ENCODE measurements at regions not wholly inside any gene's neighbourhood (a gene's known extent, or its start where the extent isn't known, plus 50 kb on each side); places are given as distances from the start of the nearest gene placed in this dataset.
"Not testable (repeated sequence)": the region's sequence is repeated elsewhere in the genome, so short reads cannot be mapped to it uniquely, and the experiment has no call there.

DNA sequence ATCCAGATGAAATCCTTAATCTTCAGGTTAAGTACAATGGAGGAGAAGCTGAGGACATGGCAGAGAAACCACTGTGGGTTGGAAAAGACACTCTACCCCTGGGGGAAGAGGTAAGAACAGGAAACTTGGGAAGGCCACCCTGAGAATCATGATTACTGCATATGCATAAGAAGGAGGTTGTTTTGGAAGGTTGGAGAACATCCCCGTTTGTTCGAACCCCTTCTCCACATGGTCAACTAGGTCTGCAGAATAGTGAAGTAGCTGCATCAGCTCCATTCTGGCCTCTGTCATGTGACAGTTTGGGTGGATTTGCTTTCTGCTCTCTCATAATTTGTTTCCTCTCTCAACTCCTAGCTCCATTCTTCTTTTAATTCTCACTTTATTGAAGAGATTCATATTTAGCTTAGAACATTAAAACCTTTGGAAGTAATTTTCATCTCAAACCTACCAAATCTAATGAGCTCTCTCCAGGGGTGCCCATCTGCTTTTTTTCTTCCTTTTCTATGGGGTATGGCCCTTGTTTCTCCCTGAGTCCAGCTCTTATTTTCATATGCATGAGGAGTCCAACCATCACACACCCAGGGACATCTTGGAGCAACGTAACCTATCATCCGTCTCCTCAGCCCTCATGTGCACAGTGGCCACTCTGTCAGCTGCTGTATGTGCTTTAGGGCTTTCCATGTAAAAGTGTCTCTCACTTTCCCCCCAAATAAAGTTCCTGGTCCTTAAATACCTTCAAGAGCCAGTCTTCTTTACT is 820.3 kb downstream of the TMEM121 start:
- Histone ChIP-seq H3K36me3 (ENCODE audit: control insufficient read depth, insufficient read depth, low read length) (no peaks in the 10 kb centered on the region), H3K27ac (ENCODE audit: insufficient read depth, low read depth, low read length, poor library complexity, severe bottlenecking) (no peak overlapping the region), H3K9me3 (ENCODE audit: control insufficient read depth, low read length) (no peaks in the 10 kb centered on the region), H3K4me3 (ENCODE audit: insufficient read depth, low read depth, low read length) (no peak overlapping the region), H3K27me3 (ENCODE audit: control insufficient read depth, insufficient read depth, low read length, poor library complexity, severe bottlenecking) (no peaks in the 10 kb centered on the region), H3K4me1 (ENCODE audit: control insufficient read depth, insufficient read depth, low read length) (no peaks in the 10 kb centered on the region)
- WGBS, 2 experiments: 95 to 96% methylated on average over 4 of the region's 4 CpGs

DNA sequence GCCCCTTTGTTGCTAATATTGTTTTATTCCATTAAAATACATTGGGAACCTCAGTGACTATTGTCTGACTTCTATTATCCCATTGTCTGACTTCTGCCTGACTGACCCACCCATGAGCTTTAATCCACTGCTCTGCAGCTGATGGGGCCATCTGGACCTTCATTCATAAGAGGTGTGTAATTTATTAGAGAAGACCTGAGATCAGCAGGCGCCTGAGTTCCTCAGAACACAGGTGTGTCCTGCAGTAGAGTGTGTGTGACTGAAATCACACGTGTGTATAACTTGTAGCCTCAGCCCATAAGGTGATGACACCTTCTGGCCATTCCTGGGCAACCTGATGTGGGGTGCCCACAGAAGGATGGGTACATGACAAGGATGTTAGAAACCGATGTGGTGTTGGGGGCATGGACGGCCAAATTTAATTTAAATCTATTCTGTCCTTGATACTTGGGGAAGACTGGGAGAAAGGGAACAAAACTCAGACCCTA is 821.0 kb downstream of the TMEM121 start:
- Histone ChIP-seq H3K36me3 (ENCODE audit: control insufficient read depth, insufficient read depth, low read length) (no peaks in the 10 kb centered on the region), H3K27me3 (ENCODE audit: control insufficient read depth, insufficient read depth, low read length, poor library complexity, severe bottlenecking) (no peaks in the 10 kb centered on the region), H3K4me3 (ENCODE audit: insufficient read depth, low read depth, low read length) (no peak overlapping the region), H3K4me1 (ENCODE audit: control insufficient read depth, insufficient read depth, low read length) (no peaks in the 10 kb centered on the region), H3K9me3 (ENCODE audit: control insufficient read depth, low read length) (no peaks in the 10 kb centered on the region), H3K27ac (ENCODE audit: insufficient read depth, low read depth, low read length, poor library complexity, severe bottlenecking) (no peak overlapping the region)
- WGBS, 2 experiments: 55 to 58% methylated on average over 4 of the region's 4 CpGs

DNA sequence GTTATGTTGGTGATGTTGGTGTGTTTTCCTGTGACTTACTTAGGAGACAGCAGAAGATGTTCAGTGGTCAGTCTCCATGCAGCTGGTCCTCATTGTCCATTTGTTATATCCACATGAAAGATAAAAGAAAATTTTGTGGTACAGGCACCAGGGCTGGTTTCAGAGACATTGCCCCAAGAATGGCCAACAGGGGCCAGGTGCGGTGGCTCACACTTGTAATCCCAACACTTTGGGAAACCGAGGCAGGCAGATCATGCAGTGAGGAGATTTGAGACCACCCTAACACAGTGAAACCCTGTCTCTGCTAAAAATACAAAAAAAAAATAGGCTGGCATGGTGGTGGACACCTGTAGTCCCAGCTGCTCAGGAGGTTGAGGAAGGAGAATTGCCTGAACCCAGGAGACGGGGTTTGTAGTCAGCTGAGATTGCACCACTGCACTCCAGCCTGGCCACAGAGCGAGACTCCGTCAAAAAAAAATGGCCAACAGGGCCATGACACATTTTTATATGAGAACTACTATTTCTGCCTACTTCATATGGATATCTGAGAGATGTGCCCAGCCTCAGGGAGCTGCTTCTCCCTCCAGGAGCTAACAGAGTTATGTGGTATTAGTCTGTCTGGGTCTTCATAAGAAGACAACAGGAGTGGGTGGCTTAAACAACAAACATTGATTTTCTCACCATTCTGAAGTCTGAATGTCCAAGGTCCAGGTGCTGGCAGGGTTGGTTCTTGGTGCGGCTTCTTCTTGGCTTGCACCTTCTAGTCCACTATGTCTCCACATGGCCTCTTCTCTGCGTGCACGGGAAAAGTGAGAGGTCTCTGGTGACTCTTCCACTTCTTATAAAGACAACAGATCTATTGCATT is 821.7 kb downstream of the TMEM121 start:
- Histone ChIP-seq H3K4me3 (ENCODE audit: insufficient read depth, low read depth, low read length) (no peak overlapping the region), H3K9me3 (ENCODE audit: control insufficient read depth, low read length) (no peaks in the 10 kb centered on the region), H3K36me3 (ENCODE audit: control insufficient read depth, insufficient read depth, low read length) (no peaks in the 10 kb centered on the region), H3K4me1 (ENCODE audit: control insufficient read depth, insufficient read depth, low read length) (no peaks in the 10 kb centered on the region), H3K27ac (ENCODE audit: insufficient read depth, low read depth, low read length, poor library complexity, severe bottlenecking) (no peak overlapping the region), H3K27me3 (ENCODE audit: control insufficient read depth, insufficient read depth, low read length, poor library complexity, severe bottlenecking) (no peaks in the 10 kb centered on the region)
- 70 to 71% methylated on average over 7 to 8 of the region's 8 CpGs for WGBS, 2 experiments

DNA sequence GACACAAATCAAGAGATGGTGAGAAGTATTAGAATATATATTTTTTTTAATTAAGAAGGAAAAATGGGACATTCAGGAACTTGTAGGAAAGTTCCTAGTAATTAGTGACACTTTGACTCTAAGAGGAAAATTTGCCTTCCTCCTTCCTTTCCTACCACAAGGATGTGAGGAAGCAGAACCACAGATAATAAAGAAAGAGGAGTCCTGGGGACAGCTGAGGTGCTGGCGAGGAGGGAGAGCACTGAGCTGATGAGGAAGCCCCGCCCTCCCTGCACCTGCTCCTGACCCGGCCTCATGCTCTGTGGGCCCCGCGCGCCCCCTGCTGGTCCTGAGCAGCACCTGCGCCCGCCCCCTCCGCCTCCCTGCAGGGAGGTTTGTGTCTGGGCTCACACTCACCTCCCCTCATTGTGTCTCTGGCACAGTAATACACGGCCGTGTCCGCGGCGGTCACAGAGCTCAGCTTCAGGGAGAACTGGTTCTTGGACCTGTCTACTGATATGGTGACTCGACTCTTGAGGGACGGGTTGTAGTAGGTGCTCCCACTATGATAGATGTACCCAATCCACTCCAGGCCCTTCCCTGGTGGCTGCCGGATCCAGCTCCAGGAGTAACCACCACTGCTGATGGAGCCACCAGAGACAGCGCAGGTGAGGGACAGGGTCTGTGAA is 822.6 kb downstream of the TMEM121 start:
- not testable (repeated sequence) for H3K4me3 ChIP-seq (ENCODE audit: insufficient read depth, low read depth, low read length); H3K36me3 ChIP-seq (ENCODE audit: control insufficient read depth, insufficient read depth, low read length); H3K9me3 ChIP-seq (ENCODE audit: control insufficient read depth, low read length); H3K27me3 ChIP-seq (ENCODE audit: control insufficient read depth, insufficient read depth, low read length, poor library complexity, severe bottlenecking); H3K27ac ChIP-seq (ENCODE audit: insufficient read depth, low read depth, low read length, poor library complexity, severe bottlenecking); H3K4me1 ChIP-seq (ENCODE audit: control insufficient read depth, insufficient read depth, low read length)
- WGBS, 2 experiments: 43 to 63% methylated on average over 6 to 7 of the region's 18 CpGs

DNA sequence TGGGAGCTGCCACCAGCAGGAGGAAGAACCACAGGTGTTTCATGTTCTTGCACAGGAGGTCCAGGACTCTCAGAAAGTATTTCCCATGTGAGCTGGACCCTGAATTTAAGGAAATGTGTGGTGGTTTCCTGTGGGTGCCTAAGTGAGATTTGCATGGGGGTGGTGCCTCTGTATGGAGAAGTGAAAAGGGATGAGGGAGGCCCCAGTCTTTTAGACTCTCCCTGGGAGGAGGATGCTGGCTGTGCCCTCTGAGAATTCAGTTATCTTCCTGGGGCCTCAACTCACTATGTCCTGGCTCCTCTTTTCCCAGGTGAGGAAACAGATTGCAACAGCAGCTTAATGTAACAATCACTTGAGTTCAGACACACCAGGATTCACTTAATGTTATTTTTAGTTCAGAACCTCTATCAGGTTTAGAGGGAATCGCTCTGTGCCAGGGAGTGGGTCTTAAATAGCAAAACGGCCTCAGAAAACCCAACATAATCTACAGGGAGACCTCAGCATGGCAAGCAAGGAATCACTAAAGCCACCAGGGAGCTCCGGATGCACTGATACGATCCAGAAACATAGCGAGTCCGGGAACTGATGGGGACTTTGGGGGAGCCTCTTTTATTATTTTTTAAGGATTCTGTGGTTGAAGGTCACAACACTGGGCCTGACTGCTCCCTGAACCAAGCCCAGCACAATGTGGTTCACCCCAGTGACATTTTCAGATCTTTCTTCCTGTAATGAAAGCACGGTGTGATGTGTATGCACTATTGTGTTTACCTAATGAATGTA is 823.5 kb downstream of the TMEM121 start:
- H3K36me3 ChIP-seq (ENCODE audit: control insufficient read depth, insufficient read depth, low read length); H3K27ac ChIP-seq (ENCODE audit: insufficient read depth, low read depth, low read length, poor library complexity, severe bottlenecking); H3K4me1 ChIP-seq (ENCODE audit: control insufficient read depth, insufficient read depth, low read length); H3K27me3 ChIP-seq (ENCODE audit: control insufficient read depth, insufficient read depth, low read length, poor library complexity, severe bottlenecking); H3K4me3 ChIP-seq (ENCODE audit: insufficient read depth, low read depth, low read length); H3K9me3 ChIP-seq (ENCODE audit: control insufficient read depth, low read length): not testable (repeated sequence)
- WGBS, 2 experiments: 80% methylated on average over 6 of the region's 7 CpGs; no CpG with 5 or more reads in 1 of the 2 experiments

DNA sequence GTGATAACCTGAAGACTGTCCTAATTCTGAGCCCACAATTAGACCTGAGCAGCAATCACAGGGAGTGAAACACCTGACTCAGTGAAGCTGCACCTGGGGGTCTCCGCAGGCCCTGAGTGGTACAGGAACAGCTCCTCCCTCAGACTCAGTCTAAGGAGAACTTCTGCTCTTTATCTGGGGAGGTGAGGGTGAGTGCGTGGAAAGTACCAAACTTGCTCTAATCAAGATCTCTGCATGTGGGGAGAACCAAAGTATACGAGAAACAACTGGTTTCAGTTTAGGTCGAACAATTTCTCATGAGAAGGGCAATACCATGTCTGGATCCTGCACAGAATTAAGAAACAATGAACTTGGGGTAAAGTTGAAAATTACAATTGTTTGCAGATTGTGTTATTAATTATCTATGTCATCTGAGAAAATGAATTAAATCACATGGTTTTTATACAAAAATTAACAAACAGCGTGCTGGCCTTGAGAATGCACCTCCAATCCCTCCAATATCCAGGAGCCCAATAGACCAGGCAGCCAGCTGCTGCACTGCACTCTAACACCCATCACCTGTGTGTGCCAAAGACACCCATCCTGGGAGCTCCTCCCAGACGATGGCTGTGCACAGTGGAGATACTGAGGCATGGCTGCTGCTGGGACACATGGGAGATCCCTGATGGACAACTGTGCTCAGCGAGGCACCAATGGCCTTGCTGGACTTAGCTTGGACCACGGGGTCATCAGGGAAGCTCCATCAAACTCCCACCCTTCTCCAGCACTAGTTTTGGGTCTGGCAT is 828.8 kb downstream of the TMEM121 start:
- 38% methylated on average over 6 of the region's 8 CpGs for WGBS, 2 experiments

DNA sequence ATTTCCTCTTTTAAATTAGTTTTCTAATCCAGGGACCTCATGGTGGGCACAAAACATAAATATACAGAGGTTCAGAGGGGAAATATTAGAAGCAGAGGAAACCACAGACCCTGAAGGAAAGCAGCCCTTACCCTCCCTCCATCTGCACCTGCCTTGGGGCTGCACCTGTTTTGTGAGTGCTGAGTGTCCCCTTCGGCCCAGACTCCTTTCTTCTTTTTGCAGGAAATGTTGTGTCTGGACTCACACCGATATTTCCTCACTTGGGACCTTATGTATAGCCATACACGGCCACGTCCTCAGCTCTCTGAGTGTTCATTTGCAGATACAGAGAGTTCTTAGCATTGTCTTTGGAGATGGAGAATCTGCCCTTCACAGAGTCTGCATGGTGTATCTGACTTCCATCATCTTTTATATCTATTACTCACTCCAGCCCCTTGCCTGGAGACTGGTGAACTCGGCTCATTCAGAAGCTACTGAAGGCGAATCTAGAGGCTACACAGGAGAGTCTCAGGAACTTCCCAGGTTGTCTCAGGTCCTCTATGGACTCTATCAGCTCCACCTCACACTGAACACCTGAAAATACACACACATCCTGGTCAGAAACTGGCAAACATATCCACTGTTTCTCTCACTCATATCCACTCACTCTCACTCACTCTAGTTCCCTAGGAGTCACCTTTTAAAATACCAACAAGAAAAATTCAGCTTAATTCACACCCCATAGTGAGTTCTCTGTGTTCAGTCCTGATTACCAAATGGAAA is 829.7 kb downstream of the TMEM121 start:
- not testable (repeated sequence) for H3K4me1 ChIP-seq (ENCODE audit: control insufficient read depth, insufficient read depth, low read length); H3K27me3 ChIP-seq (ENCODE audit: control insufficient read depth, insufficient read depth, low read length, poor library complexity, severe bottlenecking); H3K27ac ChIP-seq (ENCODE audit: insufficient read depth, low read depth, low read length, poor library complexity, severe bottlenecking); H3K36me3 ChIP-seq (ENCODE audit: control insufficient read depth, insufficient read depth, low read length); H3K9me3 ChIP-seq (ENCODE audit: control insufficient read depth, low read length); H3K4me3 ChIP-seq (ENCODE audit: insufficient read depth, low read depth, low read length)
- 67 to 73% methylated on average over 6 of the region's 6 CpGs for WGBS, 2 experiments

More for the DNA sequence above, 828.8 kb downstream of the TMEM121 start:
- H3K9me3 ChIP-seq (ENCODE audit: control insufficient read depth, low read length); H3K27me3 ChIP-seq (ENCODE audit: control insufficient read depth, insufficient read depth, low read length, poor library complexity, severe bottlenecking); H3K27ac ChIP-seq (ENCODE audit: insufficient read depth, low read depth, low read length, poor library complexity, severe bottlenecking); H3K4me3 ChIP-seq (ENCODE audit: insufficient read depth, low read depth, low read length); H3K36me3 ChIP-seq (ENCODE audit: control insufficient read depth, insufficient read depth, low read length); H3K4me1 ChIP-seq (ENCODE audit: control insufficient read depth, insufficient read depth, low read length): not testable (repeated sequence)

DNA sequence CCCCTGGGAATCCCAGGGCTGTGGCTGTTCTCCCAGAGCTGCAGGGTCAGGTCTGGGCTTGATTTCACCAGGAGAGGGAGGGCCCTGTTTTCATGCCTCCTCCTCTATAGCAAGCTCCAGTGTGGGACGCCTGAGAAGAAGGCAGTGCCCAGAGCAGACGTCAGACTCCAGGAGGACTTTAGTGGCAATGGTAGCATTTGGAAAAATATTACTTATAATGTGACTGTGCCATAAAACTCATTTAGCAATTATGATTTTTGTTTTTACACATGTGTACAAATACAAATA is 830.2 kb downstream of the TMEM121 start:
- not testable (repeated sequence) for H3K27me3 ChIP-seq (ENCODE audit: control insufficient read depth, insufficient read depth, low read length, poor library complexity, severe bottlenecking); H3K9me3 ChIP-seq (ENCODE audit: control insufficient read depth, low read length); H3K4me3 ChIP-seq (ENCODE audit: insufficient read depth, low read depth, low read length); H3K4me1 ChIP-seq (ENCODE audit: control insufficient read depth, insufficient read depth, low read length); H3K36me3 ChIP-seq (ENCODE audit: control insufficient read depth, insufficient read depth, low read length); H3K27ac ChIP-seq (ENCODE audit: insufficient read depth, low read depth, low read length, poor library complexity, severe bottlenecking)
- WGBS, 2 experiments: 61% methylated on average over 2 of the region's 2 CpGs; no CpG with 5 or more reads in 1 of the 2 experiments

Measured in ectodermal cell (in vitro differentiated cells).